ENCODE measurements at regions not wholly inside any gene's neighbourhood (a gene's known extent, or its start where the extent isn't known, plus 50 kb on each side); places are given as distances from the start of the nearest gene placed in this dataset.

GRCh38 chr2:19691892-19692291, 209.9 kb downstream of the TTC32 start:
- TF ChIP-seq POLR2A (IDR thresholded peaks at IDR 0.05): no peak
- TF ChIP-seq EP300 (IDR thresholded peaks at IDR 0.05): no peak
